Smooth muscle cell (in vitro differentiated cells): ENCODE measurements at regions not wholly inside any gene's neighbourhood (a gene's known extent, or its start where the extent isn't known, plus 50 kb on each side); places are given as distances from the start of the nearest gene placed in this dataset.
"Not testable (repeated sequence)": the region's sequence is repeated elsewhere in the genome, so short reads cannot be mapped to it uniquely, and the experiment has no call there.

ENCODE experiments used
- DNase-seq: peaks from one replicate; lab custom pipeline; 2025; ENCODE audit not compliant: unreplicated experiment; lab: John Stamatoyannopoulos, UW
- H2AFZ ChIP-seq: fragments of 200-600 bp; sonication (generic); 2 replicates; pipeline ENCODE4 v1.6.0; 2016; ENCODE audit warnings: antibody characterized with exemption, low read depth, mild to moderate bottlenecking
- H3F3A ChIP-seq: fragments of 200-600 bp; sonication (generic); 2 replicates; pipeline ENCODE4 v1.6.0; 2017; ENCODE audit warnings: antibody characterized with exemption, low read depth
- H3K27ac ChIP-seq: fragments of 200-600 bp; sonication (generic); 2 replicates; pipeline ENCODE4 v1.5.1; 2016; ENCODE audit warnings: low read depth, mild to moderate bottlenecking
- H3K27me3 ChIP-seq: fragments of 200-600 bp; sonication (generic); 2 replicates; pipeline ENCODE4 v1.6.1; 2016; ENCODE audit warnings: low read depth, mild to moderate bottlenecking
- H3K36me3 ChIP-seq: fragments of 200-600 bp; sonication (generic); 2 replicates; pipeline ENCODE4 v1.5.1; 2016; ENCODE audit warnings: low read depth
- H3K4me1 ChIP-seq: fragments of 200-600 bp; sonication (generic); 2 replicates; pipeline ENCODE4 v1.5.1; 2016; ENCODE audit warnings: low read depth
- H3K4me2 ChIP-seq: fragments of 200-600 bp; sonication (generic); 2 replicates; pipeline ENCODE4 v1.6.0; 2016; ENCODE audit warnings: mild to moderate bottlenecking
- H3K4me3 ChIP-seq: fragments of 200-600 bp; sonication (generic); 2 replicates; pipeline ENCODE4 v1.5.1; 2016; ENCODE audit warnings: mild to moderate bottlenecking
- H3K79me2 ChIP-seq: fragments of 200-600 bp; sonication (generic); 2 replicates; pipeline ENCODE4 v1.6.0; 2016; ENCODE audit warnings: low read depth, mild to moderate bottlenecking
- H3K9ac ChIP-seq: fragments of 200-600 bp; sonication (generic); 2 replicates; pipeline ENCODE4 v1.6.0; 2016; ENCODE audit warnings: low read depth
- H3K9me3 ChIP-seq: fragments of 200-600 bp; sonication (generic); replicated peaks from 2 replicates; pipeline ENCODE4 v1.5.1; 2016; ENCODE audit warnings: low read depth
- H4K20me1 ChIP-seq: fragments of 200-600 bp; sonication (generic); 2 replicates; pipeline ENCODE4 v1.6.0; 2016; ENCODE audit warnings: low read depth
- WGBS: methylation state at CpG from one replicate; pipeline ENCODE4 v1.1.7; 2016; ENCODE audit warnings: low lambda C conversion rate; 5-methylcytosine and 5-hydroxymethylcytosine counted together
- TF ChIP-seq, protein P1 (sequence below): fragments of 200-600 bp; sonication (generic); IDR thresholded peaks from 2 replicates; pipeline ENCODE4 v1.5.1; 2017; ENCODE audit warnings: borderline replicate concordance, mild to moderate bottlenecking, antibody characterized with exemption; ENCODE audit not compliant: insufficient read depth, poor library complexity, severe bottlenecking

DNA sequence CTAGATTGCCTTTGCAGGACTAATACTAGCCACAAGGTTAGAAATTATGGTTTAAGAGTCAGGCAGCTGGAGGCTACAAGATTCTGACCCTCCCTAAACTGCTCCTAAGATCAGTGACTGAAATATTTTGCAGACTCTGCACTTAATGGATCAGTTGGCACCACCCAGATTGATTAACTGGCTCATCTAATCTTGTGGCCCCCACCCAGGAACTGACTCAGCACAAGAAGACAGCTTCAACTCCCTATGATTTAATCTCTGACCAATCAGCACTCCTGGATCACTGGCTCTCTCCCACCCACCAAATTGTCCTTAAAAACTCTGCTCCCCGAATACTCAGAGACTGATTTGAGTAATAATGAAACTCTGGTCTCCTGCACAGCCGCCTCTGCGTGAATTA lies 145.4 kb upstream of the LCORL start:
- no peaks in the 10 kb centered on the region for H3K9me3 ChIP-seq
- DNase-seq: no peak
- H4K20me1 ChIP-seq: no peaks in the 10 kb centered on the region
- H3K79me2 ChIP-seq: no peaks in the 10 kb centered on the region
- no peaks in the 10 kb centered on the region for H3K36me3 ChIP-seq
- 85% methylated on average over 3 of the region's 3 CpGs for whole genome bisulfite sequencing
- H2AFZ ChIP-seq: no peak overlapping the region
- TF ChIP-seq, protein P1, sequence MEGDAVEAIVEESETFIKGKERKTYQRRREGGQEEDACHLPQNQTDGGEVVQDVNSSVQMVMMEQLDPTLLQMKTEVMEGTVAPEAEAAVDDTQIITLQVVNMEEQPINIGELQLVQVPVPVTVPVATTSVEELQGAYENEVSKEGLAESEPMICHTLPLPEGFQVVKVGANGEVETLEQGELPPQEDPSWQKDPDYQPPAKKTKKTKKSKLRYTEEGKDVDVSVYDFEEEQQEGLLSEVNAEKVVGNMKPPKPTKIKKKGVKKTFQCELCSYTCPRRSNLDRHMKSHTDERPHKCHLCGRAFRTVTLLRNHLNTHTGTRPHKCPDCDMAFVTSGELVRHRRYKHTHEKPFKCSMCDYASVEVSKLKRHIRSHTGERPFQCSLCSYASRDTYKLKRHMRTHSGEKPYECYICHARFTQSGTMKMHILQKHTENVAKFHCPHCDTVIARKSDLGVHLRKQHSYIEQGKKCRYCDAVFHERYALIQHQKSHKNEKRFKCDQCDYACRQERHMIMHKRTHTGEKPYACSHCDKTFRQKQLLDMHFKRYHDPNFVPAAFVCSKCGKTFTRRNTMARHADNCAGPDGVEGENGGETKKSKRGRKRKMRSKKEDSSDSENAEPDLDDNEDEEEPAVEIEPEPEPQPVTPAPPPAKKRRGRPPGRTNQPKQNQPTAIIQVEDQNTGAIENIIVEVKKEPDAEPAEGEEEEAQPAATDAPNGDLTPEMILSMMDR: no peak
- no peak overlapping the region for H3K27ac ChIP-seq
- H3K4me2 ChIP-seq: no peak overlapping the region
- H3F3A ChIP-seq: no peaks in the 10 kb centered on the region
- H3K9ac ChIP-seq: no peak overlapping the region
- H3K4me1 ChIP-seq: no peaks in the 10 kb centered on the region
- no peaks in the 10 kb centered on the region for H3K27me3 ChIP-seq
- no peak overlapping the region for H3K4me3 ChIP-seq

DNA sequence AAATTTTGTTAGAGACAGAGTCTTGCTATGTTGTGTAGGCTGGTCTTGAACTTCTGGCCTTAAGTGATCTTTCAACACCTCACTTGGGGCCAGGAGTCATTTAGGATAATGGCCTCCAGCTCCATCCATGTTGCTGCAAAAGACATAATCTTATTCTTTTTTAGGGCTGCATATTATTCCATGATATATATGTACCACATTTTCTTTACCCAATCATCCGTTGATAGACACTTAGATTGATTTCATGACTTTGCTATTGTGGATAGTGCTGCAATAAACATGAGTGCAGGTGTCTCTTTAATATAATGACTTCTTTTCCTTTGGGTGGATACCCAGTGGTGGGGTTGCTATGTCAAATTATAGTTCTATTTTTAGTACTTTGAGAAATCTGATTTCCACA lies 140.9 kb upstream of the LCORL start:
- Histone ChIP-seq H3K4me3 (no peak overlapping the region), H3K36me3 (no peaks in the 10 kb centered on the region), H3K4me1 (no peaks in the 10 kb centered on the region), H3K9me3 (no peaks in the 10 kb centered on the region), H4K20me1 (no peaks in the 10 kb centered on the region), H3K79me2 (no peaks in the 10 kb centered on the region), H3K9ac (no peak overlapping the region), H3K27ac (no peak overlapping the region), H3K4me2 (no peak overlapping the region), H3K27me3 (no peaks in the 10 kb centered on the region), H3F3A (no peaks in the 10 kb centered on the region), H2AFZ (no peak overlapping the region)
- TF ChIP-seq, protein P1: no peak
- no peak for DNase-seq
- 72% methylated on average over 1 of the region's 1 CpG for WGBS

DNA sequence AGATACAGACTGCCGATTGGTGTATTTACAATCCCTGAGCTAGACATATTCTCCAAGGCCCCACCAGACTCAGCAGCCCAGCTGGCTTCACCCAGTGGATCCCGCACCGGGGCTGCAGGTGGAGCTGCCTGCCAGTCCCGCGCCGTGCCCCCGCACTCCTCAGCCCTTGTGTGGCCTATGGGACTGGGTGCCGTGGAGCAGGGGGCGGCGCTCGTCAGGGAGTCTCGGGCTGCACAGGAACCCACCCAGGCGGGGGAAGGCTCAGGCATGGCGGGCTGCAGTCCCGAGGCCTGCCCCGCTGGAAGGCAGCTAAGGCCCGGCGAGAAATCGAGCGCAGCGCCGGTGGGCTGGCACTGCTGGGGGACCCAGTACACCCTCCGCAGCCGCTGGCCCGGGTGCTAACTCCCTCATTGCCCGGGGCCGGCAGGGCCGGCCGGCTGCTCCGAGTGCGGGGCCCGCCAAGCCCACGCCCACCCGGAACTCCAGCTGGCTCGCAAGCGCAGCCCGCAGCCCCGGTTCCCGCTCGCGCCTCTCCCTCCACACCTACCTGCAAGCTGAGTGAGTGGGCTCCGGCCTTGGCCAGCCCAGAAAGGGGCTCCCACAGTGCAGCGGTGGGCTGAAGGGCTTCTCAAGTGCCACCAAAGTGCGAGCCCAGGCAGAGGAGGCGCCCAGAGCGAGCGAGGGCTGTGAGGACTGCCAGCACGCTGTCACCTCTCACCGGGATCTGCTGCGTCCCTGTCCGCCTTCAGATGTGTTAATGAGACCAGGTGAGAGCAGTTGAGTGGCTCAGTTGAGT lies 137.8 kb upstream of the LCORL start:
- H3K4me3 ChIP-seq: not testable (repeated sequence)

DNA sequence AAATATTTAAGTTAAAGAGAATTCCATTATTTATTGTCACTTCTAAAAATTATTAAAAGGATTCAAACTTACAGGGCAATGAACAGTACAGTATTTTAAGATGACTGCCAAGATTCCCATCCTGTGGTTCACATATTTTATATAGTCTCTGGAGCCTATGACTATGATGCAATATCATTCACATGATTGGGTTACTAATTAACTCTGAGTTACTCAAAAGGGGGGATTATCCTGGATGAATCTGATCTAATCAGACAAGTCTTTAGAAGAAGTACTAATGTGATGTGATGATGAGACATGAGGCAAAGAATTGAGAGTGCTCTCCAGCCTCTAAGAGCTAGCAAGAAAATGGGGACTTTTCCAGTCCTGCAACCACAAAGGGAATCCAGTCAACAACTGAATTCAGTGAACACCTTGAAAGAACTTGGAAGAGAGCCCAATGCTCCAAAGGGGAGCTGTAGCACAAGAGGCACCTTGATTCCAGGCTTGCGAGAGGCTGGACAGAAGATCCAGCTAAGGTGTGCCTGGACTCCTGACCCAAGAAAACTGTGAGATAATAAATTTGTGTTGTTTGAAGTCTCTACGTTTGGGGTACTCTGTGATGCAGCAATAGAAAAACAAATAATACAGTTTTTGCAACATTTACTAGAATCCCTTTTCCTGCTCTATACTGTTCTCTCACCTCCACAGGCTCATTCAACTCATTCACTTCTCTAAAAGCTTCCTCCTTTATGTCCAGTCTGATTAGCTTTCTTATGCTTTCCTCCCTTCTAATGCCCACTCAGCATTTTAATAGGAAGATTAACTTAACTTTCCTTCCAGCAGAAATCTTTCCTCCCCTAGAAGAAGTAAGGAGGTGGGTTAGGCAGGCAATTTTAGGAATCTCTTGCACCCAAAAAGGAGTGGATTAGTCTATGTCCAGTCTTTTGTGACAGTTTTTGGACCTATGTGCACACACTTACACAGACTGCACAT lies 133.8 kb upstream of the LCORL start:
- 88% methylated on average over 2 of the region's 2 CpGs for WGBS
- TF ChIP-seq, protein P1: no peak
- Histone ChIP-seq H2AFZ (no peak overlapping the region), H3K9ac (no peak overlapping the region), H3K4me3 (no peak overlapping the region), H3K9me3 (no peaks in the 10 kb centered on the region), H3F3A (no peaks in the 10 kb centered on the region), H4K20me1 (no peaks in the 10 kb centered on the region), H3K36me3 (no peaks in the 10 kb centered on the region), H3K4me2 (no peak overlapping the region), H3K27me3 (no peaks in the 10 kb centered on the region), H3K27ac (no peak overlapping the region), H3K4me1 (no peaks in the 10 kb centered on the region), H3K79me2 (no peaks in the 10 kb centered on the region)
- DNase-seq: no peak

More for the DNA sequence above, 137.8 kb upstream of the LCORL start:
- H3K4me2 ChIP-seq, H3K79me2 ChIP-seq, DNase-seq, H3K27me3 ChIP-seq, H3F3A ChIP-seq, H2AFZ ChIP-seq, H3K9ac ChIP-seq, H3K36me3 ChIP-seq, H3K9me3 ChIP-seq, H4K20me1 ChIP-seq, H3K4me1 ChIP-seq, H3K27ac ChIP-seq: not testable (repeated sequence)
- WGBS: 94% methylated on average over 50 of the region's 51 CpGs
